ENCODE measurements at regions not wholly inside any gene's neighbourhood (a gene's known extent, or its start where the extent isn't known, plus 50 kb on each side); places are given as distances from the start of the nearest gene placed in this dataset.

- Histone ChIP-seq H3K9me3 (ENCODE audit: insufficient read depth, low read depth) (no peaks in the 10 kb centered on the region), H3K36me3 (ENCODE audit: low read depth) (no peaks in the 10 kb centered on the region), H3K27me3 (ENCODE audit: insufficient read depth, low read depth) (peaks cover 10% of the 10 kb centered on the region; the same call in 1 of the 2 replicates), H3K9me2 (ENCODE audit: insufficient read depth) (no peaks in the 10 kb centered on the region), H3K4me2 (no peak overlapping the region), H4K20me1 (ENCODE audit: insufficient read depth) (no peaks in the 10 kb centered on the region), H3K4me3 (no peak overlapping the region), H3K79me2 (ENCODE audit: low read depth) (no peaks in the 10 kb centered on the region), H3F3A (ENCODE audit: insufficient read depth, low read depth) (no peaks in the 10 kb centered on the region), H3K27ac (no peak overlapping the region), H3K4me1 (replicated peaks; ENCODE audit: insufficient read depth) (no peaks in the 10 kb centered on the region), H2AFZ (no peak overlapping the region)
- BruUV-seq (replicated peaks): no TSS peak
- intact Hi-C loops (cut with micrococcal nuclease; ENCODE audit: unreplicated experiment): no loop called here
- ChIA-PET CTCF (no interaction called here), POLR2A (ENCODE audit: unreplicated experiment) (no interaction called here)
- no peak for DNase-seq
- no peak for TF ChIP-seq EZH2 (IDR thresholded peaks at IDR 0.05; ENCODE audit: low read depth)
- TF ChIP-seq, protein P1, sequence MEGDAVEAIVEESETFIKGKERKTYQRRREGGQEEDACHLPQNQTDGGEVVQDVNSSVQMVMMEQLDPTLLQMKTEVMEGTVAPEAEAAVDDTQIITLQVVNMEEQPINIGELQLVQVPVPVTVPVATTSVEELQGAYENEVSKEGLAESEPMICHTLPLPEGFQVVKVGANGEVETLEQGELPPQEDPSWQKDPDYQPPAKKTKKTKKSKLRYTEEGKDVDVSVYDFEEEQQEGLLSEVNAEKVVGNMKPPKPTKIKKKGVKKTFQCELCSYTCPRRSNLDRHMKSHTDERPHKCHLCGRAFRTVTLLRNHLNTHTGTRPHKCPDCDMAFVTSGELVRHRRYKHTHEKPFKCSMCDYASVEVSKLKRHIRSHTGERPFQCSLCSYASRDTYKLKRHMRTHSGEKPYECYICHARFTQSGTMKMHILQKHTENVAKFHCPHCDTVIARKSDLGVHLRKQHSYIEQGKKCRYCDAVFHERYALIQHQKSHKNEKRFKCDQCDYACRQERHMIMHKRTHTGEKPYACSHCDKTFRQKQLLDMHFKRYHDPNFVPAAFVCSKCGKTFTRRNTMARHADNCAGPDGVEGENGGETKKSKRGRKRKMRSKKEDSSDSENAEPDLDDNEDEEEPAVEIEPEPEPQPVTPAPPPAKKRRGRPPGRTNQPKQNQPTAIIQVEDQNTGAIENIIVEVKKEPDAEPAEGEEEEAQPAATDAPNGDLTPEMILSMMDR (conservative IDR thresholded peaks at IDR 0.05): no peak
These were observed 689.6 kb downstream of the TSN start for GRCh38 chr2:122445003-122445402.

- TF ChIP-seq EZH2 (IDR thresholded peaks at IDR 0.05; ENCODE audit: low read depth): no peak
- TF ChIP-seq, protein P1 (conservative IDR thresholded peaks at IDR 0.05): no peak
- Histone ChIP-seq H3F3A (ENCODE audit: insufficient read depth, low read depth) (no peaks in the 10 kb centered on the region), H2AFZ (no peak overlapping the region), H3K36me3 (ENCODE audit: low read depth) (no peaks in the 10 kb centered on the region), H3K27ac (no peak overlapping the region), H3K4me2 (no peak overlapping the region), H3K9me2 (ENCODE audit: insufficient read depth) (no peaks in the 10 kb centered on the region), H3K4me3 (no peak overlapping the region), H3K9me3 (ENCODE audit: insufficient read depth, low read depth) (no peaks in the 10 kb centered on the region), H3K27me3 (ENCODE audit: insufficient read depth, low read depth) (no peaks in the 10 kb centered on the region), H4K20me1 (ENCODE audit: insufficient read depth) (no peaks in the 10 kb centered on the region), H3K79me2 (ENCODE audit: low read depth) (no peaks in the 10 kb centered on the region), H3K4me1 (replicated peaks; ENCODE audit: insufficient read depth) (no peaks in the 10 kb centered on the region)
- POLR2A ChIA-PET (ENCODE audit: unreplicated experiment): no interaction called here
- BruUV-seq (replicated peaks): no TSS peak
- intact Hi-C loops (cut with micrococcal nuclease; ENCODE audit: unreplicated experiment): no loop called here
- CTCF ChIA-PET: no interaction called here
- DNase-seq: no peak
These were observed 691.3 kb downstream of the TSN start for GRCh38 chr2:122446761-122447160.

- intact Hi-C loops (cut with micrococcal nuclease; ENCODE audit: unreplicated experiment): no loop called here
- H3K36me3 ChIP-seq (ENCODE audit: low read depth): no peaks in the 10 kb centered on the region
- H3K9me3 ChIP-seq (ENCODE audit: insufficient read depth, low read depth): no peaks in the 10 kb centered on the region
- ChIA-PET POLR2A (ENCODE audit: unreplicated experiment) (no interaction called here), CTCF (no interaction called here)
- no peak overlapping the region for H3K4me2 ChIP-seq
- H4K20me1 ChIP-seq (ENCODE audit: insufficient read depth): no peaks in the 10 kb centered on the region
- no peak overlapping the region for H3K4me3 ChIP-seq
- H3K9me2 ChIP-seq (ENCODE audit: insufficient read depth): no peaks in the 10 kb centered on the region
- no peaks in the 10 kb centered on the region for H3K4me1 ChIP-seq (replicated peaks; ENCODE audit: insufficient read depth)
- no peak overlapping the region for H3K27ac ChIP-seq
- no peak for TF ChIP-seq EZH2 (IDR thresholded peaks at IDR 0.05; ENCODE audit: low read depth)
- TF ChIP-seq, protein P1 (conservative IDR thresholded peaks at IDR 0.05): no peak
- BruUV-seq (replicated peaks): no TSS peak
- no peaks in the 10 kb centered on the region for H3K27me3 ChIP-seq (ENCODE audit: insufficient read depth, low read depth)
- DNase-seq: no peak
- H3K79me2 ChIP-seq (ENCODE audit: low read depth): no peaks in the 10 kb centered on the region
- no peaks in the 10 kb centered on the region for H3F3A ChIP-seq (ENCODE audit: insufficient read depth, low read depth)
- H2AFZ ChIP-seq: no peak overlapping the region
These were observed 691.8 kb downstream of the TSN start for GRCh38 chr2:122447237-122447636.

Measured in PC-9 (cell line).